Gastrocnemius medialis (tissue), 4 donors: ENCODE measurements at regions not wholly inside any gene's neighbourhood (a gene's known extent, or its start where the extent isn't known, plus 50 kb on each side); places are given as distances from the start of the nearest gene placed in this dataset.

Source experiments
- POLR2A ChIP-seq, 2 donors: fragments of 450-650 bp; IDR thresholded peaks; one replicate each; pipeline ENCODE4 v1.6.1; 2017; ENCODE audit warnings: antibody characterized with exemption in 2 of 2, mild to moderate bottlenecking in 2 of 2, moderate library complexity in 2 of 2
- TF ChIP-seq, protein P1 (sequence below), 5 experiments: fragments of 450-650 bp in 3 of 5; fragments of 200-600 bp in 2 of 5; sonication (generic) in 2 of 5; IDR thresholded peaks in 4 of 5; conservative IDR thresholded peaks in 1 of 5; 1 replicate in 4 of 5; 2 replicates in 1 of 5; pipeline ENCODE4 v1.5.1; 2016 to 2019; ENCODE audit warnings: antibody characterized with exemption in 5 of 5, mild to moderate bottlenecking in 3 of 5, moderate library complexity in 3 of 5

DNA sequence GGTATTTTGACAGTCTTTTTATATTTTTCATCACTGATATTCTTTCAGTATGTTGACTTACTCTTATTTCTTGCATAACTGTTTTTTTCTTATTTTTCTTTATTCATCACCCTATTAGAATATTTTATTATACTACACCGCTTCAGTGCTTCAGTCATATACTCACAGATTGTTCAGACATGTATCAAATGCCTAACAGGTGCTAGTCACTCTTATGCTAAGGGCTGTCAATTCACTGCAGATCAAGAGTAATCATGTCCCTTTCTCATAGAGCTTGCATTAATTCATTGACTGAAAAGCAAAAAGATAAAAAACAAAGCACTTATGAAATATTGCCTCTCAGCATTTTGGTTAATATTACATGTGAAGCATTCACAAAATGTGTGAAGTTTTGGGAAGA lies 1435.6 kb downstream of the STIM2 start:
- TF ChIP-seq, protein P1, sequence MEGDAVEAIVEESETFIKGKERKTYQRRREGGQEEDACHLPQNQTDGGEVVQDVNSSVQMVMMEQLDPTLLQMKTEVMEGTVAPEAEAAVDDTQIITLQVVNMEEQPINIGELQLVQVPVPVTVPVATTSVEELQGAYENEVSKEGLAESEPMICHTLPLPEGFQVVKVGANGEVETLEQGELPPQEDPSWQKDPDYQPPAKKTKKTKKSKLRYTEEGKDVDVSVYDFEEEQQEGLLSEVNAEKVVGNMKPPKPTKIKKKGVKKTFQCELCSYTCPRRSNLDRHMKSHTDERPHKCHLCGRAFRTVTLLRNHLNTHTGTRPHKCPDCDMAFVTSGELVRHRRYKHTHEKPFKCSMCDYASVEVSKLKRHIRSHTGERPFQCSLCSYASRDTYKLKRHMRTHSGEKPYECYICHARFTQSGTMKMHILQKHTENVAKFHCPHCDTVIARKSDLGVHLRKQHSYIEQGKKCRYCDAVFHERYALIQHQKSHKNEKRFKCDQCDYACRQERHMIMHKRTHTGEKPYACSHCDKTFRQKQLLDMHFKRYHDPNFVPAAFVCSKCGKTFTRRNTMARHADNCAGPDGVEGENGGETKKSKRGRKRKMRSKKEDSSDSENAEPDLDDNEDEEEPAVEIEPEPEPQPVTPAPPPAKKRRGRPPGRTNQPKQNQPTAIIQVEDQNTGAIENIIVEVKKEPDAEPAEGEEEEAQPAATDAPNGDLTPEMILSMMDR (IDR thresholded peaks at IDR 0.05 in 4 of 5, conservative IDR thresholded peaks at IDR 0.05 in 1 of 5) = no peak
- no peak for TF ChIP-seq POLR2A (IDR thresholded peaks at IDR 0.05)
